CD14-positive monocyte (primary cell): ENCODE measurements at regions not wholly inside any gene's neighbourhood (a gene's known extent, or its start where the extent isn't known, plus 50 kb on each side); places are given as distances from the start of the nearest gene placed in this dataset.
A peak's percentile ranks its signal among the peaks of the same experiment; 100 is the strongest.

ENCODE experiments used
- DNase-seq, 3 donors: peaks; one replicate each; pipeline ENCODE4 v3.0.0-alpha.2; 2011 to 2022
- H2AFZ ChIP-seq: 2 replicates; pipeline ENCODE4 v1.6.0; 2012; ENCODE audit warnings: mild to moderate bottlenecking, low read depth, low read length, inconsistent platforms; ENCODE audit not compliant: insufficient read depth, poor library complexity, severe bottlenecking
- H3K27ac ChIP-seq, 2 donors: 1 replicate in 1 of 2; 2 replicates in 1 of 2; pipeline ENCODE4 v1.5.1; 2012 to 2013; ENCODE audit warnings: low read length in 2 of 2, control low read depth in 1 of 2, inconsistent platforms in 1 of 2, low read depth in 1 of 2, mild to moderate bottlenecking in 1 of 2
- H3K27me3 ChIP-seq, 2 donors: one replicate each; pipeline versions ENCODE4 v1.6.0 to v1.6.1; 2011 to 2013; ENCODE audit warnings: low read length in 2 of 2; ENCODE audit not compliant: control insufficient read depth in 2 of 2, insufficient read depth in 2 of 2
- H3K36me3 ChIP-seq, 2 donors: replicated peaks in 1 of 2; 1 replicate in 1 of 2; 2 replicates in 1 of 2; pipeline versions ENCODE4 v1.5.1 to v1.6.1; 2012 to 2013; ENCODE audit warnings: low read length in 2 of 2, control low read depth in 1 of 2, inconsistent platforms in 1 of 2, mild to moderate bottlenecking in 1 of 2; ENCODE audit not compliant: insufficient read depth in 2 of 2, control insufficient read depth in 1 of 2
- H3K4me1 ChIP-seq, 2 donors: 1 replicate in 1 of 2; 2 replicates in 1 of 2; pipeline versions ENCODE4 v1.5.1 to v1.6.1; 2012 to 2013; ENCODE audit warnings: low read length in 2 of 2, control low read depth in 1 of 2, inconsistent platforms in 1 of 2, mild to moderate bottlenecking in 1 of 2, moderate library complexity in 1 of 2; ENCODE audit not compliant: insufficient read depth in 2 of 2, control insufficient read depth in 1 of 2
- H3K4me2 ChIP-seq: replicated peaks from 2 replicates; pipeline ENCODE3; 2012; ENCODE audit warnings: low read length, moderate library complexity, mild to moderate bottlenecking; ENCODE audit not compliant: poor library complexity, severe bottlenecking; ENCODE audit errors: extremely low read depth
- H3K4me3 ChIP-seq, 3 experiments: fragments of 200-600 bp in 1 of 3; sonication (generic) in 1 of 3; replicated peaks in 1 of 3; 1 replicate in 2 of 3; 2 replicates in 1 of 3; pipeline ENCODE4 v1.5.1; 2011 to 2013; ENCODE audit warnings: low read length in 3 of 3, mild to moderate bottlenecking in 3 of 3, control low read depth in 2 of 3, low read depth in 2 of 3, inconsistent platforms in 1 of 3, moderate library complexity in 1 of 3
- H3K79me2 ChIP-seq: 2 replicates; pipeline ENCODE4 v1.6.0; 2012; ENCODE audit warnings: mild to moderate bottlenecking, control low read depth, inconsistent platforms, low read length, moderate library complexity; ENCODE audit not compliant: insufficient read depth
- H3K9ac ChIP-seq: 2 replicates; pipeline ENCODE4 v1.6.0; 2017; ENCODE audit warnings: low read length, mild to moderate bottlenecking; ENCODE audit not compliant: insufficient read depth, poor library complexity, severe bottlenecking
- H3K9me3 ChIP-seq, 2 donors: replicated peaks in 1 of 2; 1 replicate in 1 of 2; 2 replicates in 1 of 2; pipeline versions ENCODE4 v1.5.1 to v1.6.1; 2012 to 2013; ENCODE audit warnings: low read length in 2 of 2, control low read depth in 1 of 2; ENCODE audit not compliant: control insufficient read depth in 1 of 2, insufficient read depth in 1 of 2
- H4K20me1 ChIP-seq: 2 replicates; pipeline ENCODE4 v1.6.0; 2012; ENCODE audit warnings: mild to moderate bottlenecking, low read length, control low read depth, moderate library complexity; ENCODE audit not compliant: insufficient read depth
- H3K27ac Mint-ChIP-seq, 7 donors: one replicate each; pipeline ENCODE4 v1.8.0; 2020; ENCODE audit warnings: mild to moderate bottlenecking in 7 of 7, mixed read lengths in 7 of 7, moderate library complexity in 6 of 7, inconsistent platforms in 2 of 7
- H3K27me3 Mint-ChIP-seq, 3 donors: one replicate each; pipeline ENCODE4 v1.8.0; 2021 to 2022; ENCODE audit warnings: low read depth in 3 of 3, mild to moderate bottlenecking in 3 of 3, mixed read lengths in 3 of 3, moderate library complexity in 3 of 3, inconsistent platforms in 1 of 3
- H3K36me3 Mint-ChIP-seq, 2 donors: one replicate each; pipeline ENCODE4 v1.8.0; 2020; ENCODE audit warnings: mixed read lengths in 2 of 2, inconsistent platforms in 1 of 2, mild to moderate bottlenecking in 1 of 2
- H3K4me1 Mint-ChIP-seq: one replicate; pipeline ENCODE4 v1.8.0; 2020; ENCODE audit warnings: mild to moderate bottlenecking, mixed read lengths
- H3K4me3 Mint-ChIP-seq, 2 donors: one replicate each; pipeline ENCODE4 v1.8.0; 2020; ENCODE audit warnings: mild to moderate bottlenecking in 2 of 2, mixed read lengths in 2 of 2, moderate library complexity in 1 of 2
- H3K9me3 Mint-ChIP-seq, 7 donors: one replicate each; pipeline ENCODE4 v1.8.0; 2020 to 2022; ENCODE audit warnings: mixed read lengths in 7 of 7, mild to moderate bottlenecking in 6 of 7, moderate library complexity in 6 of 7, inconsistent platforms in 2 of 7
- WGBS: methylation state at CpG from one replicate; pipeline ENCODE4 v1.1.5; 2013; ENCODE audit warnings: missing lambda C conversion rate; ENCODE audit not compliant: insufficient coverage; 5-methylcytosine and 5-hydroxymethylcytosine counted together
- intact Hi-C, 2 donors: fragments of 100-400 bp; cut with micrococcal nuclease; formaldehyde crosslinking; loops; one replicate each; pipeline versions ENCODE4 v1.15.0 to v1.15.1; 2023
- TF ChIP-seq, protein P1 (sequence below): fragments of 200-600 bp; IDR thresholded peaks from one replicate; pipeline ENCODE4 v1.8.0; 2022; ENCODE audit warnings: antibody characterized with exemption, mild to moderate bottlenecking

DNA sequence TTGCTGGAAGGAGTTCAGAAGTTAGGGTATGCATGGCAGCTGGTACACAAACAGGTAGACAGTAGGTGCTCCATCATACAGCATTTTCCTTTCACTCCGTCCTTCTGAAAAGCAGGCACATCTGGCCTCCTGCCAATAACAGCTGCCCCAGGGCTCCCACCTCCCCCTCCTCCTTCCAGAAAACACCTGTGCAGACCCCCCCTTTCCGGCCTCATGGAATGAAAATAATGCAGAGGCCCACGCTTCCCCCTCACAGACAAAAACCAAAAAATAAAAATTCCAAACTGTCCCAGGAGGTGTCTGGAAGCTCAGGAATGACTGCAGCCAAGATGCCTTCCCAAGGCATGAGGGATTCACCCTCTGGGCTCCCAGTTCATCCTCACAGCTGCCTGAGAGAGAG lies 185.5 kb downstream of the MN1 start:
- peaks cover 16% of the 10 kb centered on the region for H3K4me1 Mint-ChIP-seq

DNA sequence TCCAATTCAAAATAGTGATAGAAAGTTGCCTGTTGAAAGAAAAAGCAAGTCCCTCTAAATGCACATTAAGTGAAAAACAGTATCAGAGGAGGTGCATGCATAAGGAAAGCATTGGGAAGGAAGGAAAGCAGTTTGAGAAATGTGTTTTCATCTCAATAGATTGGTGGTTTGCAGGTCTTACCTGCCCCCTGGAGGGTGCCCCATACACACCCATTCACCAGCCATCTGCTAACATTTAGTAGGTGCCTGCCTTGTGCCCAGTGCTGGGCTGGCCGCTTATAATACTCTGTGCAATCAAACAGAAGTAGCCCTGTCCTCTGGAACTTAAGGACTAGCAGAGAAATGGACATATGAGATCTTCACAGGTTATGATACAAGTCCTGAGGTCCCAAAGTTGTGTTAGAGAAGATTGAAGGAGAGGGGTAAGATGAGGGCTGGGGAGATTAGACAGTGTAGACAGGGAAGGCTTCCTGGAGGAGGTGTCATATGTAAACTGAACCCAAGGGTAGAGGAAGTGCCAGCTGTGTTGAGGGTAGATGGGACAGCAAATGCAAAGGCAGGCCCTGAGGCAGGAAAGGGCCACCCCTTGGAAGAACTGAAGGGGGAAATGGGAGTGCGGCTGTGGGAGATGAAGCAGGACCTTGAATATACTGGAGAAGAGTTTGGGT lies 184.2 kb downstream of the MN1 start:
- peaks cover 0 to 3% of the 10 kb centered on the region in 2 donors for H3K36me3 Mint-ChIP-seq
- WGBS: 64% methylated on average over 2 of the region's 2 CpGs
- H3K9me3 ChIP-seq: peaks cover 0 to 11% of the 10 kb centered on the region in 2 donors
- no peak overlapping the region for H3K4me2 ChIP-seq
- TF ChIP-seq, protein P1, sequence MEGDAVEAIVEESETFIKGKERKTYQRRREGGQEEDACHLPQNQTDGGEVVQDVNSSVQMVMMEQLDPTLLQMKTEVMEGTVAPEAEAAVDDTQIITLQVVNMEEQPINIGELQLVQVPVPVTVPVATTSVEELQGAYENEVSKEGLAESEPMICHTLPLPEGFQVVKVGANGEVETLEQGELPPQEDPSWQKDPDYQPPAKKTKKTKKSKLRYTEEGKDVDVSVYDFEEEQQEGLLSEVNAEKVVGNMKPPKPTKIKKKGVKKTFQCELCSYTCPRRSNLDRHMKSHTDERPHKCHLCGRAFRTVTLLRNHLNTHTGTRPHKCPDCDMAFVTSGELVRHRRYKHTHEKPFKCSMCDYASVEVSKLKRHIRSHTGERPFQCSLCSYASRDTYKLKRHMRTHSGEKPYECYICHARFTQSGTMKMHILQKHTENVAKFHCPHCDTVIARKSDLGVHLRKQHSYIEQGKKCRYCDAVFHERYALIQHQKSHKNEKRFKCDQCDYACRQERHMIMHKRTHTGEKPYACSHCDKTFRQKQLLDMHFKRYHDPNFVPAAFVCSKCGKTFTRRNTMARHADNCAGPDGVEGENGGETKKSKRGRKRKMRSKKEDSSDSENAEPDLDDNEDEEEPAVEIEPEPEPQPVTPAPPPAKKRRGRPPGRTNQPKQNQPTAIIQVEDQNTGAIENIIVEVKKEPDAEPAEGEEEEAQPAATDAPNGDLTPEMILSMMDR: no peak
- H3K27ac ChIP-seq: no peak overlapping the region
- no peak overlapping the region for H3K4me3 Mint-ChIP-seq
- peaks cover 14 to 28% of the 10 kb centered on the region in 2 donors for H3K27me3 ChIP-seq
- peaks cover 14% of the 10 kb centered on the region for H3K4me1 Mint-ChIP-seq
- H3K4me1 ChIP-seq: peaks cover 0 to 5% of the 10 kb centered on the region in 2 donors
- peaks cover 0 to 7% (median 5%) of the 10 kb centered on the region in 7 donors for H3K9me3 Mint-ChIP-seq
- H3K27ac Mint-ChIP-seq: peak overlapping the region in 1 of 7 donors; percentile 18
- H3K27me3 Mint-ChIP-seq: peaks cover 32 to 37% (median 34%) of the 10 kb centered on the region in 3 donors
- H3K79me2 ChIP-seq: no peaks in the 10 kb centered on the region
- H2AFZ ChIP-seq: no peak overlapping the region
- no peak overlapping the region for H3K4me3 ChIP-seq
- no peaks in the 10 kb centered on the region for H3K36me3 ChIP-seq
- H3K9ac ChIP-seq: no peak overlapping the region
- H4K20me1 ChIP-seq: no peaks in the 10 kb centered on the region
- intact Hi-C loops: no loop called here
- no peak for DNase-seq

More for the DNA sequence above, 185.5 kb downstream of the MN1 start:
- Histone ChIP-seq H3K9me3 (peaks cover 0 to 11% of the 10 kb centered on the region in 2 donors), H3K79me2 (no peaks in the 10 kb centered on the region), H3K4me3 (no peak overlapping the region), H3K4me1 (peaks cover 0 to 5% of the 10 kb centered on the region in 2 donors), H3K9ac (no peak overlapping the region), H3K27ac (no peak overlapping the region), H4K20me1 (no peaks in the 10 kb centered on the region), H3K27me3 (peaks cover 14 to 28% of the 10 kb centered on the region in 2 donors), H2AFZ (no peak overlapping the region), H3K4me2 (no peak overlapping the region), H3K36me3 (no peaks in the 10 kb centered on the region)
- DNase-seq: no peak
- no peak overlapping the region for H3K27ac Mint-ChIP-seq
- TF ChIP-seq, protein P1: no peak
- intact Hi-C loops: no loop called here
- peaks cover 0 to 7% (median 5%) of the 10 kb centered on the region in 7 donors for H3K9me3 Mint-ChIP-seq
- 77% methylated on average over 3 of the region's 3 CpGs for WGBS
- peaks cover 32 to 44% (median 36%) of the 10 kb centered on the region in 3 donors for H3K27me3 Mint-ChIP-seq
- peaks cover 0 to 3% of the 10 kb centered on the region in 2 donors for H3K36me3 Mint-ChIP-seq
- H3K4me3 Mint-ChIP-seq: no peak overlapping the region
